Fibroblast of upper back skin (primary cell): ENCODE measurements at regions not wholly inside any gene's neighbourhood (a gene's known extent, or its start where the extent isn't known, plus 50 kb on each side); places are given as distances from the start of the nearest gene placed in this dataset.
"Not testable (repeated sequence)": the region's sequence is repeated elsewhere in the genome, so short reads cannot be mapped to it uniquely, and the experiment has no call there.

ENCODE experiments used
- DNase-seq: peaks from one replicate; pipeline ENCODE4 v3.0.0-alpha.2; 2013

GRCh38 chr15:31433091-31433490 is 106.5 kb downstream of the KLF13 start:
- DNase-seq = no peak

DNA sequence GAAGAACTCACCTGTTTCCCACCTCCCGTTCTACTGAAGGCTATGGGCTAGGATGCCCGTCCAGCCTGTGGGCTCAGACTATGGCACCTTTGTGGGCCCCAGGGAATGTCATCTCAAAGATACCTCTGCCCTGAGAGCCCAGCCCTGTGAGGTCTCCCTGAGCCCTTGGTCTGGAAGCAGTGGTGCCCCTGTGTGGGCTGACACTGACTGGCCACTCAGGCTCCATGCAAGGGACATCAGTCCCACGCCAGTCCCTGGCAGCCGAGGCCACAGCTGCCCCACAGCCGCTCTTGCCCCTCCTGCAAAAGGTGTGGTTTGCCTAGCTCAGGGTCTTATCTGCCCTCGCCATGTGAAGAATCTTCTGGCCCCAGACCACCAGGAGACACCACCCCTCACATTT is 106.9 kb downstream of the KLF13 start:
- DNase-seq = no peak

GRCh38 chr15:31434275-31434587 is 107.6 kb downstream of the KLF13 start:
- no peak for DNase-seq

GRCh38 chr15:31434588-31435260 is 108.1 kb downstream of the KLF13 start:
- DNase-seq = peak; percentile 89

GRCh38 chr15:31435261-31435911 is 108.8 kb downstream of the KLF13 start:
- DNase-seq = peak; percentile 76

DNA sequence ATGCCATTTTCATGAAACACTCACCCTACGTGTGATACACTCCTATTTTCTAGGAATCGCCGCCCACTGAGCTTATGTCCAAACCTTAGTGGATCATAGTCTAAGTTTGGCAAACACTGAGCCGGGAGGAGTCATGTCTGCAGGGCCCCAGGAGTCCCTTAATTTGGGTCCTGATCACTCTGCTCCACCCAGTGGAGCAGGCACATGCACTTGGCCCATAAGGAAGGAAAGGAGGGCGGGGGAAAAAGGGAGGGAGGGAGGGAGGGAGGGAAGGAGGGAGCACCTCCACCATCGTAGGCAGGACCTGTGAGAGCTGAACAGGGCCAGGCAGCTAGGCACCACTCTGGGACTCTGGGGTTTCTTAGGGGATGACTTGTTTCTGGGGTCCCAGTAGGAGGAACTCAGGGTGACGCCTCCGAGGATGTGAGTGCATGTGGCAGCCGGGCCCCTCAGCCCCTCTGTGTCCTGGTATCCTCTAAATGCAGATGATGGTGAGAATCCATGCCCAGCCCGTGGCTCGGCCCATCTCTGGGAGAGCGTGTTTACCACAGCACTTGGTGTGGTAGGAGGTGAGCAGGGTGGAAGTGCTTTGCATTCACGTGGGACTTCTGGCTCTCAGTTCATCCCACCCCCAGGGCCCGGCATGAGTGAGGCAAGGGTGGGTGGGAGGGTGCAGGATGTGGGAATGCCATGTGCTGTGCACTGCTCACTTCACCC is 109.4 kb downstream of the KLF13 start:
- DNase-seq = no peak

- DNase-seq = no peak
These were observed 111.1 kb downstream of the KLF13 start for GRCh38 chr15:31437686-31438085.

DNA sequence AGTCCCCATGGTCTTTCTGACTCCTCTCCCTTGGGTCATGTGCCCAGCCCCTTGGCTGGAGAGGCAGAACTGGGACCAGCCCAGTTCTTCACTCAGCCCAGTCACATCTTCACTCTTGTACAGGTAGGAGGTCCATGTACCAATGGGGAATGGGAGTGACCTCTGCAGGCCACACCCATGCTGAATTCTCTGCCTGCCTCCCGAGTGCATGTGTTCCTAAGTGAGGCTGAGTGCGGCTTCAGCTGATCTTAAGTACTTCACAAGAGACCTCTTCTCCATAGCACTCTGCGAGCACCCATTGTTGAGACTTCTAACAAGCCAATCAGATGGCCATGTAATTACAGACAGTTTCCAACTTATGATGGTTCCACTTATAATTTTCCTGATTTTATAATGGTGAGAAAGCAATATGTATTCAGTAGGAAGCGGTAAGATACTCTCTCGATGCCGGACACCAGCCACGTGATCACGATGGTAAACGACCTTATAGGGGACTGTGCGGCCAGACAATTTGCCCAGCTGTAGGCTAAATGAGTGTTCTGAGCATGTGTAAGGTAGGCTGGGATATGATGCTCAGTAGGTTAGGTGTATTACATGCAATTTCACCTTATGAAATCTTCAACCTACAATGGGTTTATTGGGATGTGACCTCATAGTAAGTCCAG is 112.1 kb downstream of the KLF13 start:
- no peak for DNase-seq

GRCh38 chr15:31439328-31439727 is 112.7 kb downstream of the KLF13 start:
- peak; percentile 35 for DNase-seq

DNA sequence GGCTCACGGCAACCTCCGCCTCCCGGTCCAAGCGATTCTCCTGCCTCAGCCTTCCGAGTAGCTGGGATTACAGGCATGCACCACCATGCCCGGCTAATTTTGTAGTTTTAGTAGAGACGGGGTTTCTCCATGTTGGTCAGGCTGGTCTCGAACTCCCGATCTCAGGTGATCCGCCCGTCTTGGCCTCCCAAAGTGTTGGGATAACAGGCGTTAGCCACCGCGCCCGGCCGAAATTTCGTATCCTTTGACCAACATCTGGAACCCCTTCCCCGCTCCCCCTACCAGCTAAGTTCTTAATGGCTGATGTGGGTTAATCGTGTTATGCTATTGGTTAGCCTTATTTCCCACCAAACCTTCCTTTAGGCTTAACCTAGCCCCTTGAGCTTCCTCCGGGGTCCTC is 113.6 kb downstream of the KLF13 start:
- DNase-seq = not testable (repeated sequence)

DNA sequence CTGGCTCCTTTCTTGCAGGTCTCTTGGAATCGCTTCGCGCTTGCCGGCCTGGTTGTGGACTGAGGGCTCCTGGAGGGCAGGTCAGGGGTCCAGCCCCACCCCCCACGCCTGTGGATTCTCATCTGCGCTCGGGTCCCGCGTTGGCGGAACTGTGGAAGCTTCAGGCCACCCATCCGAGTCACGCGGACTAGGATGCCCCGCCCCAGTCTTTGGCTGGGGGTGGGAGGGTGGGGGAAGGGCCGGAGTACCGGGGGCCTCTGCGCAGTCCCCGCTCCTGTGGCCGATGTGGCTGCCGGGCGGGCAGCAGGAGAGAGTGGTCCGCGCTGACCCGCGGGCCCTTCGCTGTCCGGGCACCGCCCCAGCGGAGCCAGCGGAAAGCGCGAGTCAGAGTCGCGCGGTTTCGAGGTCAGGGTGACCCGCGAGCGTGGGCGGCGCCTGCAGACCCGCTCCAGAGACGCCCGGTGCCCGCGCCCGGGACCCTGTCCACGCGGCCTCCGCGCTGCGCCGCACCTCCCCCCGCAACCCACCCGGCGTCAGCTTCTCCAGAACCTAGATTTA is 114.2 kb downstream of the KLF13 start:
- DNase-seq = peak; percentile 31

- no peak for DNase-seq
These were observed 115.6 kb downstream of the KLF13 start for GRCh38 chr15:31442226-31442625.

GRCh38 chr15:31442699-31443111 is 116.1 kb downstream of the KLF13 start:
- peak; percentile 89 for DNase-seq

DNA sequence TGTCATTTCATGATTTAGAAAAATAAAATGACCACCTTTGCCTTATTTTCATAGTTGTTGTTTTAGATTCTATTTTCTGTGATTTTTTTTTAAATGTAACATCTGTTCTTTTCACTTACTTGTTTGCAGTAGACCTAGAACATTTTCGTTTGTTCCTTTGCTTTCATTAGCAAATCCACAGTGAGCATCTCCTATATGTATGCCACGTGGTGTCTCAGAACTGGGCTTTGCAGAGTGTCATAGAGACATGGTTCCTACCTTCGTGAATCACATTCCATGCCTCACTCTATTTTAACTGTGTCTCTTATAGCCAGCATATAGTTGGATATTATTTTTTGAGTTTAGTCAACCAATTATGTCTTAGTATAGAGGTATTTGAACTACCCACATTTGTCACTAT is 118.2 kb downstream of the KLF13 start:
- DNase-seq = no peak

- no peak for DNase-seq
These were observed 119.9 kb downstream of the KLF13 start for GRCh38 chr15:31446546-31446945.

GRCh38 chr15:31447931-31448634 is 121.4 kb downstream of the KLF13 start:
- DNase-seq = no peak

DNA sequence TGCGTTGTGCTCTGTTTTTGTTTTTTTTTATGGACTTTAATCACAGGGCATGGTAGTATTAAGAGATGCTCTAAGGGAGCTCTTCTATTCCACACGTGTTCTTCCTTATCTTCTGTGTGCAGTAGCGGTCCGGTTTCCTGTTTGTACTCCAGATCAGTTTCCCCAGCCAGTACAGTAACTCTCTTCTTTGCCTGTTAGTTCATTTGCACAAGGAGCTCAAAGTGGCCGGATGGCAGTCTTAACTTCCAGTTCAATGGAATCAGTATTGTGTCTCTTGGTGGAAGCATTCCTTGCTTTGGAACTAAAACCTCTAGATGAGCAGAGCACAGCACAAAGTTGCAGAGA is 122.0 kb downstream of the KLF13 start:
- DNase-seq = no peak

DNA sequence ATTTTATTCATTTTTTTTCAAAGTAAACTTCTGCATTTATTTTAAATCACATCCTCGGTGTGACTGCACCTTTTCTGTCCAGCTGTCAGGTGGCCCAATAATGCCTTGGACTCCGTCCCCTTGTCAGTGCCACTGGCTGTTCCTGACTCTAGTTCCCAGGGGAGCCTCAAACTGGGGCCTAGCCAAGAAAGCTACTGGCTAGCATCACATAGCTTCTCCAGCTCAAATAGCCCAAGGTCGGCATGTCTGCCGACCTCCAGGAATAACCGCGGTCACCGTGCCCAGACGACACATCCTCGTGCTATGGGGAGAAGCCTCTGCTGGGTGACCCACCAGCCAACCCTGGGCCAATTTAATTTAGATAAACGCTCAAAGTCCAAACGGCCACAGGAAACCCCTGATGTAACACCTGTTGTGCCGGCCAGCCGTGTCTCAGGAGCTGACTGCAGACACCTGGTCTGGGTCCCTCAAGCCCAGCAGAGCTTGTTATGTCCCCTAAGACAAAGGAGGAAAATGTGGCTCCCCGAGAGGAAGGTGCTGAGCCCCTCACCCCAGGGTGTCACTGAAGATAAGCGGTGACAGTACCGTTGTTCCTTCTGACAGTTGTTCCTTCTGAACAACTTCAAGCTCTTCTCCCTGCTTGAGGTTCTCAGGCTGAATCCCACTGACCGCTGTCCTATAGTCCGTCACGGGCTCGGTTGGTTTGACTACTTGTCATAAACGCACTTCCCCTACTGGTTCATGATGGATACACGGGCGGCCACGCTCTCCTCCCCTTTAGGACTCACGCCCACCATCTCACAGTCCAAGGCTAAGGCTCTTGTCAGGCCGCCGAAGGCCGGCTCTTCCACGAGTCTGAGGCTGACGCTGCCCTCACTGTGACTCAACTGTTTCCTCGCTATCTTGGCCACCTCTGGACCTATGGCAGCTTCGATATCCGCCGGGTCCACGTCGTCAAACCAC is 126.2 kb downstream of the KLF13 start:
- no peak for DNase-seq

- DNase-seq = no peak
These were observed 127.1 kb downstream of the KLF13 start for GRCh38 chr15:31453558-31454318.

- DNase-seq = no peak
These were observed 128.9 kb downstream of the KLF13 start for GRCh38 chr15:31455499-31455898.
